ENCODE measurements at regions not wholly inside any gene's neighbourhood (a gene's known extent, or its start where the extent isn't known, plus 50 kb on each side); places are given as distances from the start of the nearest gene placed in this dataset.

- H3K4me1 ChIP-seq: no peaks in the 10 kb centered on the region
- H3K27me3 ChIP-seq: no peaks in the 10 kb centered on the region
- no peaks in the 10 kb centered on the region for H3K9me3 ChIP-seq
- TF ChIP-seq CTCF (IDR thresholded peaks at IDR 0.05) (no peak), POLR2A (IDR thresholded peaks at IDR 0.05) (no peak)
- H3K4me3 ChIP-seq: no peak overlapping the region
- no peak for DNase-seq
- H3K36me3 ChIP-seq: no peaks in the 10 kb centered on the region
- H3K27ac ChIP-seq: no peak overlapping the region
These were observed 109.3 kb upstream of the SOX9 start for GRCh38 chr17:72011561-72011960.

- Histone ChIP-seq H3K4me3 (no peak overlapping the region), H3K27ac (no peak overlapping the region), H3K36me3 (no peaks in the 10 kb centered on the region), H3K27me3 (no peaks in the 10 kb centered on the region), H3K9me3 (no peaks in the 10 kb centered on the region), H3K4me1 (no peaks in the 10 kb centered on the region)
- DNase-seq: no peak
- no peak for TF ChIP-seq POLR2A (IDR thresholded peaks at IDR 0.05)
- no peak for TF ChIP-seq CTCF (IDR thresholded peaks at IDR 0.05)
These were observed 99.3 kb upstream of the SOX9 start for GRCh38 chr17:72021417-72022041.

GRCh38 chr17:72022328-72023275 is 98.2 kb upstream of the SOX9 start:
- Histone ChIP-seq H3K9me3 (no peaks in the 10 kb centered on the region), H3K4me3 (no peak overlapping the region), H3K4me1 (no peaks in the 10 kb centered on the region), H3K27me3 (no peaks in the 10 kb centered on the region), H3K27ac (no peak overlapping the region), H3K36me3 (no peaks in the 10 kb centered on the region)
- DNase-seq: no peak
- TF ChIP-seq POLR2A (IDR thresholded peaks at IDR 0.05) (no peak), CTCF (IDR thresholded peaks at IDR 0.05) (no peak)

- Histone ChIP-seq H3K27me3 (no peaks in the 10 kb centered on the region), H3K4me3 (no peak overlapping the region), H3K27ac (no peak overlapping the region), H3K36me3 (no peaks in the 10 kb centered on the region), H3K4me1 (no peaks in the 10 kb centered on the region), H3K9me3 (no peaks in the 10 kb centered on the region)
- DNase-seq: no peak
- TF ChIP-seq POLR2A (IDR thresholded peaks at IDR 0.05) (no peak), CTCF (IDR thresholded peaks at IDR 0.05) (no peak)
These were observed 96.4 kb upstream of the SOX9 start for GRCh38 chr17:72024457-72024856.

GRCh38 chr17:72025113-72025512 is 95.7 kb upstream of the SOX9 start:
- no peak for DNase-seq
- Histone ChIP-seq H3K4me3 (no peak overlapping the region), H3K4me1 (peaks cover 0 to 5% (median 0%) of the 10 kb centered on the region in 4 donors), H3K27ac (no peak overlapping the region), H3K36me3 (no peaks in the 10 kb centered on the region), H3K9me3 (no peaks in the 10 kb centered on the region), H3K27me3 (no peaks in the 10 kb centered on the region)
- no peak for TF ChIP-seq POLR2A (IDR thresholded peaks at IDR 0.05)
- no peak for TF ChIP-seq CTCF (IDR thresholded peaks at IDR 0.05)

All from Peyer's patch (tissue), 4 donors.